GM18870 (cell line): ENCODE measurements at regions not wholly inside any gene's neighbourhood (a gene's known extent, or its start where the extent isn't known, plus 50 kb on each side); places are given as distances from the start of the nearest gene placed in this dataset.

ENCODE experiments used
- ATAC-seq: cut with Tn5 transposase; IDR thresholded peaks from one replicate; pipeline ENCODE4 v1.9.1; 2021; ENCODE audit warnings: moderate library complexity; ENCODE audit not compliant: unreplicated experiment

GRCh38 chr2:221156062-221156734, 415.9 kb downstream of the EPHA4 start:
- ATAC-seq, result no peak

DNA sequence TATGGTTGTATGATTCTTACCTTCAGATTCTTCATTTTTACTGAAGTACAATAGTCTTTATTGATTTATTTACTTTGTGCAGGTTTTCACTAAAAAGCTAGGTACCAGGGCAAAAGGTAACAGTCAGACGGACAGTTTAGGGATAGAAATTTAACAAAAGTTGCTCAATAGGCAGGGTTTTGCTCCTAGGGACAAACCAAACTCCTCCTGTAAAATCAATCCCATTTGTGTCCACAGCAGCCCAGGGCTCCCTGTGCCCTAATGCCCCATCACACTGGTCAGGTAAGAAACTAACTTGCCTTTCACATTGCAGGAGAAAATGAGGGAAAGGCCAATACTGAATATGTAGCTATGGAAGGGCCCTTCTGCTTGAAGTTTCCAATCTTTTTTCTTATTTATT, 410.9 kb downstream of the EPHA4 start:
- ATAC-seq, result no peak

DNA sequence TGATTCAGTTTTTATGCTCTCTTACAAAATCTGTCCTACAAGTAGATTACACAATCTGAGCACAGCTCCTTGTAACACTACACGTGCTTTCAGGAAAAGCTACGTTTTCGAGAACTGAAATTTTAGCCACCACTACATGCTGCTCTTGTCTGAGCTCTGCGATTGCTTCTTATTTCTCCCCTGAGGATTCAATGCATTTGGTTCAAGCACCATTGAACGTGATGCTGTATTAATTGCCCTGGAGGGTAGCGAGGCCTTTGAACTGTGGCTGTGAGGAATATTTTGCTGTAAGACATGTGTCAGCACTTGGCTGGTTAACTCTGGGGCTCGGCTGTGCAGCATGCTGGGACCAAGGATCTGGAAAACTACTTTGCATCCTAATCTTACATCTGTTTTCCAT, 405.8 kb downstream of the EPHA4 start:
- ATAC-seq, result no peak

DNA sequence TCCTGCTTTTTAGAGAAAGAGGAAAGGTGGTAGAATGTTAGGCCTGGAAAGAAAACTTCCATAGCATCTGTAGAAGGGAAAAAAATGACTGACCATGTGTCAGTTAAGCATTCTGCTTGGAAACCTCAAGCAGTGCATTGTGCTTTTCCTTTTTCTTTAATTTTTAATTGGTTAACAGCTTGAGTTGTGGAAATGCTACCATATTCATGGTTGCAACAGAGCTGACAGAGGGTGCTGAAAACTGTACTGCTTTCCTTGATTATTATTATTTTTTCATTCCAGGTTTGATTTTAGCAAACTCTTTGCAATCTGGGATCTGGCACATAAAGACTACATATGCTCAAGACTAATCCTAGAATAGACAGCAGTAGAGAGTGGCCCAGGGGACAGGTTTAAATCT, 404.5 kb downstream of the EPHA4 start:
- ATAC-seq, result no peak

DNA sequence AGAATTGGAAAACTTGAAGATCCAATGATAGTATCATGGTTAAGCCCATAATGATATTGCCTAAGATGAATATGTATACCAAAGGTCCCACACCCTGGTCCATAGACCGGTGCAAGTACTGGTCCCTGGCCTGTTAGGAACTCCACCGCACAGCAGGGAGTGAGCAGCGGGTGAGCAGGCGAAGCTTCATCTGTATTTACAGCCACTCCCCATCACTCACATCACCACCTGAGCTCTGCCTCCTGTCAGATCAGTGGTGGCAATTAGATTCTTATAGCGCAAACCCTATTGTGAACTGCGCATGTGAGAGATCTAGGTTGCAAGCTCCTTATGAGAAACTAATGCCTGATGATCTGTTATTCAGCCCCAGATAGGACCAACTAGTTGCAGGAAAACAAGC, 402.4 kb downstream of the EPHA4 start:
- no peak for ATAC-seq

GRCh38 chr2:221170548-221170947, 401.6 kb downstream of the EPHA4 start:
- ATAC-seq, result no peak

DNA sequence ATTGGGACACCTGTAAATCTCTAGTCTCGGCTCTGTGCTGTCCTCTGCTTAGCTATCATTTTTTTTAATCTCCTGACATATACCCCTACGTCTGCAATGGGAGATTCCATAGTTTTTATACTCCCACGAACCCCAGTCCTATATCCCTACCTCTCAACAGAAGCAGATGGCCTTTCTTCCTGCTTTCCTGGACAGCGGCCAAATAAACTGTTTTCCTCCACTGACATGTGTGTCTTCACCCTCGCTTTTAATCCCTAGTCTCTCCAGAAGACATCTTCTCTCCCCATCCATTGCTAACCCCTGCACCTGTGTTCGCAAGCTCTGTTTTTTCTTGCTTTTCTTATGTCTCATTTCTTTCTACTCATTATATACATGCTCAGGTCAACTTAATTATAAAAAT, 395.4 kb downstream of the EPHA4 start:
- ATAC-seq, result no peak

GRCh38 chr2:221178139-221178538, 394.0 kb downstream of the EPHA4 start:
- no peak for ATAC-seq

- no peak for ATAC-seq
Measured at GRCh38 chr2:221186873-221187272, 385.2 kb downstream of the EPHA4 start.

DNA sequence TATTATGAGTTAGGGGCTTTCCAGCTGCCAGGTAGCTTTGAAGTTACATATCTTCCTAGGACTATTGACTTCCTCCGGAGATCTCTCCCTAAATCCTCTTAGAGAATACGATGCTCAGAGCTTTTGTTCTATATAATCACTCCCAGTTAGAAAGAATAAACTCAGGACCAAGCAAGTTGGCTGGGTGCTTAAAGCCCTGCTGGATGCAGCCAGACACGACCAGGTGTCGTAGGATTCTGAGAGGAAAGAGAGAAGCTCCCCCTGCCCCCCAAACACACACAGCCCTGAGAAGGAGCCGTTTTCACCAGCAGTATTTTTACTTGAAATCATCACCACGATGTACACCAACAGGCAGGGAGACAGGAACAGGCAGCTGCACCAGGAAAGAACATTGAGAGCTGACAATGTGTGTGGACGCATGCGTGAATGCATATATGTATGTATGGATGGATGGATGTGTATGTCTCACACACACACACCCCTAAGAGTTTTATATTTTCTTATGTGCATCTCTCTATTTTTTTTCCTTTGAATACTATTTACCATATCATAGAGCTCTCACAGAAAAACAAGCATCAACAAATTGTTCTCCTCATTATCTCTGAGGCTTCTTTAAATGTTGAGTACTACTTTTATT, 382.6 kb downstream of the EPHA4 start:
- no peak for ATAC-seq

- ATAC-seq, result no peak
Measured at GRCh38 chr2:221195829-221196228, 376.3 kb downstream of the EPHA4 start.

- ATAC-seq, result no peak
Measured at GRCh38 chr2:221197225-221197856, 374.8 kb downstream of the EPHA4 start.

DNA sequence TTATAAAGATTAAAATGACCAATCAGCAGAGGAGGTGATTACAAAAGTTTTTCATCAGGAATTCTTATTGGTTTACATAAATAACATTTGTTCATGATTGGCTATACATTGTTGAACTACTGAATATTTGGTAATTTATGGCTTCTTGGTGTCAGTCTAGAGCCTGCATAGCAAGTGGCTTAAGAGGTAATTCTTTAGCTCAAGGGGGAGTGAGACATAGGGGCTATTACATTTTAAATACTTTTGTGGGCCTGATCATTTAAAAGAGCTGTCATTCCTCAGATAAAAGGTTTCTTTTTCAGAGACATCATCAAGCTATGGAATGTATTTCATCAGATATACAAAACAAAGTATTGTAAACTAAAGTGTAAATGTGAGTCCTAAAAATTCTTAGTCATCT, 373.8 kb downstream of the EPHA4 start:
- no peak for ATAC-seq

DNA sequence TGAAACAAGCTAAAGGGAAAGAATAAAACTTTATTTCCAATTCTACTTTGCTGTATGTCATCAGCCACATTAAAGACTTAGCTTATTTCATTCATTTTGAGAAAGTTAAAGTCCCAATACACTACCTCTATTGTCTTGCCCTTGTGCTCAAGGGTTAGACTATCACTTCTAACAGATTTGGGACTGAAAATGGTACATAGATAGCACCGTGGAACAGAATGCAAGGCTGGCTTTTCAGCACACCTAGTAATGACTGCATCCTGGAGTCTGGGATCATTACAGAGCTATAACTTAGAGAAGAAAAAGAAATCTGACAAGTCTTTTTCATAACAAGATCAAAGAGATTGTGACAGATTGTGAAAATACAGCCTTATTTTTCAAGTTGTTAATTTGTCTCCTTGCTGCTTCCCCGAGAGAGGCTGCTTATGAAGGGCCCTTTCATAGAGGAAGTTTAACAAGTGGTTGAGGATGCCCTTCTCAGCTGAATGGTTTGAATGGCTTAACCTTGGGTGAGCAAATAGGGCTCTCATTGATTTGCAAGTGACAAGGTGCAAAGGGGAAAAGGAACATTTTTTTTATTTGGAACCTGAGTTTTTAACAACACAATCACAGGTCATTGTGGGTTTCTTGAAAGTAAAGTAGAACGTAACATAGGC, 371.8 kb downstream of the EPHA4 start:
- ATAC-seq, result no peak

- ATAC-seq, result no peak
Measured at GRCh38 chr2:221202431-221202830, 369.7 kb downstream of the EPHA4 start.

GRCh38 chr2:221203125-221203524, 369.0 kb downstream of the EPHA4 start:
- peak; percentile 79 for ATAC-seq

- ATAC-seq, result no peak
Measured at GRCh38 chr2:221203856-221204255, 368.2 kb downstream of the EPHA4 start.

DNA sequence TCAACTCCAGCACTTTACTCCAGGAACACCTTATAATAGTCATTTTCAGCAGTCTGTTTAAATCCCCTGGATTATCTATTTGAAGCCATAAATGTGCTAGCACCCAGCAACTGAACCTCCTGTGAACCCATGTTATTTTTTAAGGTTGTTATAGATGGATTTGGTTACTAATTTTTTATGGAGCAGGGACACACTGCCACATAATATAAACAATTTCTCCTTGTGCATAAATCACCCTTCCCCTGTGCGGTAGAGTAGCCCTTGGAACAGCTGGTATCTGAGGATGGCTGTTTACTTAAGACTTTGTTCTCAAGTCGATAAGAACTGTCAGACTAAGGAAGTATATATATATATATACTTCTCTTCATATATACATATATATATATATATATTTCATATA, 367.4 kb downstream of the EPHA4 start:
- ATAC-seq, result no peak

- no peak for ATAC-seq
Measured at GRCh38 chr2:221205103-221205673, 366.9 kb downstream of the EPHA4 start.

GRCh38 chr2:221210686-221211085, 361.4 kb downstream of the EPHA4 start:
- no peak for ATAC-seq

GRCh38 chr2:221211653-221212052, 360.5 kb downstream of the EPHA4 start:
- ATAC-seq, result no peak

- no peak for ATAC-seq
Measured at GRCh38 chr2:221212105-221212504, 360.0 kb downstream of the EPHA4 start.
